GM19397 (cell line): ENCODE measurements at regions not wholly inside any gene's neighbourhood (a gene's known extent, or its start where the extent isn't known, plus 50 kb on each side); places are given as distances from the start of the nearest gene placed in this dataset.
"Not testable (repeated sequence)": the region's sequence is repeated elsewhere in the genome, so short reads cannot be mapped to it uniquely, and the experiment has no call there.

ENCODE experiments used
- ATAC-seq: cut with Tn5 transposase; IDR thresholded peaks from one replicate; pipeline ENCODE4 v1.9.1; 2021; ENCODE audit warnings: mild to moderate bottlenecking, moderate library complexity; ENCODE audit not compliant: unreplicated experiment

- no peak for ATAC-seq
These were observed 315.8 kb upstream of the COL8A1 start for GRCh38 chr3:99322551-99322950.

DNA sequence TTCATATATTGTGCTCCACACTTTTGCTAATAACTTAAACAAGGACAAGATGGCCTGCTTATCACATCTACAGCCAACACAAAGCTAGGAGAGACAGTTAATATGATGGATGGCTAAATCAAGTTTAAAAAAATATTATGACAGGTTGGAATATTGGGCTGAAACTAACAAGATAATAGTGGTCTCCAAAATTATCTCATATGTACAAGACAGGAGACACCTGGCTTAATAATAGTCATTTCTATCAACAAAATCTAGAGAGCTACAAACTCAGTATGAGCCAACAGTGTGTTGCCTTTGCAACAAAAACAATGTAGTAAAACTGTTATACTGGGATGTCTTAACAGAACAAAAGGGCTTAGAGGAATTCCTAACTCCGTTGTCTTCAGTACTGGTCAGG lies 317.1 kb upstream of the COL8A1 start:
- no peak for ATAC-seq

DNA sequence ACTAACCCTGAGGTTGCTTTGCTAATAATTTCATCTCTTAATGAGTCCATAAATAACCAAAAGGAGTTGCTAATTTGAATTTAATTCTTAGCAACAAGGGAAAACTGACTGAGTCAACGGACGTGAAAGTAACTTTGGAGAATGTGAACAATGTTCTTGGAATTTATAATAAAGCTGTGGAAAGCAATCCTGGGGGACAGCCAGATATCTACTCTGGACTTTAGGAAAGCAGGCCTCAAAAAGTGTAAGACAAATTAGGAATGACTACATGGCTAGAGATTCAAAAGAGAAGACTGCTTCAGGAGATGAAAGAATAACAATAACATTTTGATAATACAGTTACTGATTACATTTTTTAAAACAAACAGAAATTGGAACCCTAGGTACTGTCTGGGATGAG lies 318.4 kb upstream of the COL8A1 start:
- no peak for ATAC-seq

DNA sequence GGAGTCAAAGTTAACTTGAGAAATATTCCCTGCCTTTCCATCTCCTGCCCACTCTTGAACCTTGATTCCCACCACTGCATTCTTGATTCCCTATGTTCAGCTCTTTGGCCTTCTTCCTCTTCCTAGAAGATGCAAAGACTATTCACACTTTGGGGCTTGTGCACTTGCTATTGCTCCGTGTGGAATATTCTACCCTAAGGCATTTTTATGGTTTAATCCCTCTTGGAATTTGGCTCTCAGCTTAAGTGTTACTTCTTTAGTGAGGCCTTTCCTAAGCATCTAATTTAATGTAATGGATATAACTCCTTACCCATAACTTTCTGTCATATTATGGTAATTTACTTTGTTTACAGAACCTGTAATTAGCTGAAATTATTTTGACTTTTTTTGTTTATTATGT lies 318.9 kb upstream of the COL8A1 start:
- ATAC-seq, result no peak

DNA sequence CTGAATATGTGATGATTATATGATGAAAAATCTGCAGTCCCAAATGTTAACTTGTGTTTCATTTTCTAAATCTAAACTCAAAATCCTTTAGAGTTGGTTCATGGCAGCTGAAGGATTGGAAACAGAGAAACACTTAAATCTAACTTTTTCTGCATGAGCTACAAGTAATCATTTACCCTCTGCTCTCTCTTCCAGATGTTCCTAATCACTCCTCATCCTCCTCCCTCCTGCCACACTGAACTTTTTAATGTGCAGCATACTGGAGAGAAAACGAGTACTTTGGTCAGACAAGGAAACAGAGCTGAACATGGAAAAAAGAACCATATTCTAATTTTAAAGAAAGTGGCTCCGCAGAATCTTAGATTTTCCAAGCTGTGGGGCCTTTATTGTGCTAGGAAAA lies 321.2 kb upstream of the COL8A1 start:
- ATAC-seq, result no peak

- ATAC-seq, result no peak
These were observed 322.5 kb upstream of the COL8A1 start for GRCh38 chr3:99315896-99316295.

DNA sequence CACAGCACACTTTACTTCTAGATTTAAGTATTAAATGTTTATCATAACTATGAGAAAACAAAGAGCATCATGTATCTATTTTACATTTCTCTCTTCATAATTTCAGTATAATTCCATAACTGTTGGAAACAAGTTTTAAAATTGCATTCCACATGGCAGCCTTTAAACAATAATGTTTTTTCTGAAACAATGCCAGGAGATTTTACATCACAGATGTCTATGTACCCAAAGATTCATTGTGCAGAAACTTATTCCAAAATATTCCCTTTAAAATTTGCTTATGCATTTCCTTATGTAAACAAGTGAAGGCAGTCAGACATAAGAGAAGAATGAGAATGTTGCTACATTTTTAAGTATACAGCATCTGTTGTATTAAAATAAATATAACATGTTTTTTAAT lies 324.9 kb upstream of the COL8A1 start:
- ATAC-seq, result no peak

GRCh38 chr3:99298661-99299060 lies 339.7 kb upstream of the COL8A1 start:
- no peak for ATAC-seq

- ATAC-seq, result no peak
These were observed 342.6 kb upstream of the COL8A1 start for GRCh38 chr3:99295836-99296235.

DNA sequence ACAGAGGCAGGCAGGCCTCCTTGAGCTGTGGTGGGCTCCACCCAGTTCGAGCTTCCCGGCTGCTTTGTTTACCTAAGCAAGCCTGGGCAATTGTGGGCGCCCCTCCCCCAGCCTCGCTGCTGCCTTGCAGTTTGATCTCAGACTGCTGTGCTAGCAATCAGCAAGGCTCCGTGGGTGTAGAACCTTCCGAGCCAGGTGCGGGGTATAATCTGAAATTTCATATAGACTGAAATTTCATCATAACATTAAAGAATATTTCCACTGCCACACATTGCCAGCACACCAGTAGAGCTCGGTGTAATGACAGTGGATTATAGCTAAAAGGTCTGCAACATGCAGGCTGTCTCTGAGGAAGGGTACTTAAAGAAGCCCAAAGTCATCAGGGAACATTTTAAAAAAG lies 344.3 kb upstream of the COL8A1 start:
- ATAC-seq, result not testable (repeated sequence)

- no peak for ATAC-seq
These were observed 350.5 kb upstream of the COL8A1 start for GRCh38 chr3:99287876-99288275.

DNA sequence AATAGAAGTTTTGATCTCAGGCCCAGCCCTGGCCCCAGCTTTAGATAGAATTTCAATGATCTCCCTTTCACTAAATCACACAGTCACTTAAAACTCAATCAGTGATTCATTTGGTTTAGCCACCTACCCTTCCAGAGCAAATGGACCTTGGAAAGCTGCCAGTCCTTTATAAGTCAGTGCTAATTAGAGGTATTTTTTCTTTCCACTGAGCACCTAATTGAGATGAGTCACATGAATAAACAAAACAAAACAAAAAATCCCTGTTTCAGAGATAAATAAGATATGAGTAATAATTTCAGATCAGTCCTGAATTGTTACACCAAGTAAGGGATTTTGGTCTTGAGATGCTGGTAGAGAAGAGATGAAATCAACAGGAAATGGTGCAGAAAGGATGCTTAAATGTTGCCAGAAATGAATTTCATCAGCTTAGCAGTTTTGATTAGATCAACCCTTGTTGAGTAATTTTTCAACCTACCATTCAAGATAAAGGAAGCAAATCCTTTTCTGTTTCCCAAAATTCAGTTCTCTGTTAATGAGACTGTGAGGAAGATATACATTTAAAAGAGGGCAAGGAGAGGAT lies 352.0 kb upstream of the COL8A1 start:
- ATAC-seq, result no peak

- no peak for ATAC-seq
These were observed 368.3 kb upstream of the DCBLD2 start for GRCh38 chr3:99269606-99270351.

GRCh38 chr3:99256788-99257187 lies 355.3 kb upstream of the DCBLD2 start:
- ATAC-seq, result no peak

GRCh38 chr3:99253963-99254355 lies 352.5 kb upstream of the DCBLD2 start:
- no peak for ATAC-seq

DNA sequence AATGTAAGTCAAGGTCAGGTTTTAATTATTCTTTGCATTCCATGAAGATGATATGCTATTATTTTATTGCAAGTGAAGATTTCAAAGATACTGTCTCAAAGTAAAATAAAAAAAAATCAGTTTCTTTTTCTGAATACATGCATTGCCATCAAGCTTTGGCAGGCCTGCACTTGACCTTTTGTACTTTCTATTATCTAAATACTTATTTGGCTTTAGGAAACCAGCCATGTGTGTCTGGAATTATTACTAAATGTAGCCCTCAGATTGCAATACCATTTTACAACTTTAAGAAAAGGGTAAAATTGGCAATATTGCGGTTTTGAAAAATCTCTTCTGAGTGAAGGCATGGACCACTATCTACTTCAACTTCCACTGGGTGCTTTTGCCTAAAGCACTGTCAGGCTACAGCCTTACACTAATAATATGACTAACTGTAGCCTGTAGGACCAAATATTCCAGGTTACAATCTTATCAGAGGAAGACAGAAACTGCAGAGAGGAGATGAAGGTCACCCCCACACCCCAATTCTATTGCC lies 349.4 kb upstream of the DCBLD2 start:
- ATAC-seq, result no peak

- ATAC-seq, result no peak
These were observed 348.8 kb upstream of the DCBLD2 start for GRCh38 chr3:99250272-99250671.

DNA sequence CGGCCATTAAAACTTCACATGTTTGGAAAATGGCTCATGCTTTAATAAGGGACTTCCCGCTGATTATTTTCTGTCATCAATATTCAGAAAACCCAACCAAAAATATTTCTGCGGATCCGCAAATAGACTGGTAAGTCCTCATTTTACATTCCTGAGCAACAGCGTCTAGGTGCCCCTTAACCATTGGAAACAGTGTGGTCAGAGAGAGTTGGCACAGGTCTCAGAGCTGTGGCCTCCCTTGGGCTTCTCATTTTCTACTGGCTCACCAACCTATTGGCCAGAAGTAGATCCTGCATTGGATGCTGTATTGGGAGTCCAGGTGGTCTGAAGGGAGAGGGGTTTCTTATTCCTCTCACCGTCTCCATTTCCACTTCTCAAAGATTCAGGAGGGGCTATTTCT lies 348.1 kb upstream of the DCBLD2 start:
- ATAC-seq, result no peak

GRCh38 chr3:99248913-99249312 lies 347.4 kb upstream of the DCBLD2 start:
- no peak for ATAC-seq

GRCh38 chr3:99248130-99248529 lies 346.6 kb upstream of the DCBLD2 start:
- ATAC-seq, result no peak

GRCh38 chr3:99246010-99246654 lies 344.6 kb upstream of the DCBLD2 start:
- ATAC-seq, result no peak

DNA sequence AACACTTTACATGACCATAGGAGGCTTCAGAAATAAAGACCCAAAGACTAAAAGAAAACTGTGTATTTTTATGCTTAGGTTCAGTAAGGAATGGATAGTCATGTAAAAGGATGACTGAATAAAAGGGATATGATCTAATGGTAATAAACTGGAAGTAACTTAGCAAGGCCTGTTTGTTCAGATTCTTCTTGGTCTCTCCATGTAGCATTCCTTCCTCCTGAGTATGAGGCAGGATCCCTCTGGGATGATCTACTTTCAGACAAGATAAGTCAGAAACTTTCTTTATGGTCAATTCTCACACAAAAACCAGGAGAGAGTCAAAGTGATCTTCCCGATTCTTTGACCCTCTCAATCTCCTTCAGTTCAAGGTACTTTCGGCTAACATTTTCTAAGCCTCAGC lies 340.8 kb upstream of the DCBLD2 start:
- ATAC-seq, result no peak
